Heart left ventricle (tissue), 13 donors: ENCODE measurements at regions not wholly inside any gene's neighbourhood (a gene's known extent, or its start where the extent isn't known, plus 50 kb on each side); places are given as distances from the start of the nearest gene placed in this dataset.

ENCODE experiments used
- POLR2A ChIP-seq, 2 donors: fragments of 450-650 bp; IDR thresholded peaks; one replicate each; pipeline ENCODE4 v1.6.1; 2017; ENCODE audit warnings: antibody characterized with exemption in 2 of 2, mild to moderate bottlenecking in 2 of 2, moderate library complexity in 2 of 2
- TF ChIP-seq, protein P1 (sequence below), 12 donors: fragments of 200-600 bp; sonication (generic) in 4 of 12; IDR thresholded peaks; one replicate each; pipeline versions ENCODE4 v1.5.0 to v1.8.0; 2018 to 2022; ENCODE audit warnings: antibody characterized with exemption in 12 of 12, mild to moderate bottlenecking in 5 of 12
- donor health status: ischemic (EF 13 %, LVEDD 7.1; RV severe dilation, severe dysfunction).
- donor health status: DM: no; HTN: yes; CAD: no.
- donor health status: DM: no; HTN: no; CAD: no.
- donor health status: ischemic (EF 25% LVEDD 6.9; RV normal size, moderate dysfunction).
- donor health status: ischemic (EF 25% LVEDD 5.7; RV mildly dilated, moderate dysfunction).
- donor health status: ischemic (EF 35%, LVEDD 5.7; RV mildly dilated, moderate dysfunction).
- donor health status: nonischemic (EF 11% LVEDD 7.7; RV severe dilation, severe dysfunction).
- donor health status: DM: yes; HTN: yes; CAD: no.
- donor health status: PGD.
- donor health status: ischemic (EF 29% LVEDD 5.4; RV normal size, mild dysfunction).
- donor health status: nonischemic (EF 23%, LVEDD 6.1; RV moderate dilation, normal function).

DNA sequence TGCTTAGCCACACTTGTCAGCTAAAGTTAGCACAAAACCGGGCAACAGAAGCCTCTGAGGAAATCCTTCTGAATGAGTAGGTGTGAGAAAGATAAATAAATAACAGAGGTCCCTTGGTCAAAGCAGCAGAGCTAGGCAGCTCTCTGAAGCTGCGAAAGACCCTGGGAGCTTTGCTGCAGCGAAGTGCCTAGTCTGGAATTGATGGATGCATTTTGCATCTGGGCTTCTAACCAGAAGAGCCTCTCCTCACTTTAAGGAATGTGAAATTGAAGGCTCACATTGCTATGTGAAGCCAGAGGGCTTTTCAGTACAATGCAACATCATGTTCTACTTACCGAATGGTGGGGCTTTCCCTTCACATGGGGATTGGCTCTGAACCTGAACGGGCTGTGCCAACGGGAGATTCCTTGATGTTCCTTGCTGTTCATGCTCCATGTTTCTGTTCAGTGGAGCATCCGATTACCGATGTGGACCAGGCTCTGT, 274.6 kb downstream of the HS3ST3B1 start:
- TF ChIP-seq, protein P1, sequence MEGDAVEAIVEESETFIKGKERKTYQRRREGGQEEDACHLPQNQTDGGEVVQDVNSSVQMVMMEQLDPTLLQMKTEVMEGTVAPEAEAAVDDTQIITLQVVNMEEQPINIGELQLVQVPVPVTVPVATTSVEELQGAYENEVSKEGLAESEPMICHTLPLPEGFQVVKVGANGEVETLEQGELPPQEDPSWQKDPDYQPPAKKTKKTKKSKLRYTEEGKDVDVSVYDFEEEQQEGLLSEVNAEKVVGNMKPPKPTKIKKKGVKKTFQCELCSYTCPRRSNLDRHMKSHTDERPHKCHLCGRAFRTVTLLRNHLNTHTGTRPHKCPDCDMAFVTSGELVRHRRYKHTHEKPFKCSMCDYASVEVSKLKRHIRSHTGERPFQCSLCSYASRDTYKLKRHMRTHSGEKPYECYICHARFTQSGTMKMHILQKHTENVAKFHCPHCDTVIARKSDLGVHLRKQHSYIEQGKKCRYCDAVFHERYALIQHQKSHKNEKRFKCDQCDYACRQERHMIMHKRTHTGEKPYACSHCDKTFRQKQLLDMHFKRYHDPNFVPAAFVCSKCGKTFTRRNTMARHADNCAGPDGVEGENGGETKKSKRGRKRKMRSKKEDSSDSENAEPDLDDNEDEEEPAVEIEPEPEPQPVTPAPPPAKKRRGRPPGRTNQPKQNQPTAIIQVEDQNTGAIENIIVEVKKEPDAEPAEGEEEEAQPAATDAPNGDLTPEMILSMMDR (IDR thresholded peaks at IDR 0.05): no peak
- TF ChIP-seq POLR2A (IDR thresholded peaks at IDR 0.05): no peak
